Mucosa of descending colon (tissue), 3 donors: ENCODE measurements at regions not wholly inside any gene's neighbourhood (a gene's known extent, or its start where the extent isn't known, plus 50 kb on each side); places are given as distances from the start of the nearest gene placed in this dataset.

Source experiments
- ATAC-seq: fragments of 200-7000 bp; cut with Tn5 transposase; one replicate; pipeline ENCODE4 v1.9.1; 2020; ENCODE audit warnings: mild to moderate bottlenecking, moderate library complexity
- DNase-seq, 3 donors: peaks; one replicate each; pipeline ENCODE4 v3.0.0-alpha.2; 2020
- H3K36me3 ChIP-seq: fragments of 200-600 bp; one replicate; pipeline ENCODE4 v1.8.0; 2021; ENCODE audit warnings: low read depth, mild to moderate bottlenecking
- H3K4me1 ChIP-seq: fragments of 200-600 bp; one replicate; pipeline ENCODE4 v1.8.0; 2021; ENCODE audit warnings: low read depth, mild to moderate bottlenecking
- H3K4me3 ChIP-seq: fragments of 200-600 bp; one replicate; pipeline ENCODE4 v1.8.0; 2021; ENCODE audit warnings: mild to moderate bottlenecking
- H3K9me3 ChIP-seq: fragments of 200-600 bp; one replicate; pipeline ENCODE4 v1.8.0; 2021; ENCODE audit warnings: mild to moderate bottlenecking
- intact Hi-C, 2 donors: fragments of 100-400 bp; cut with DNase I in 1 of 2; cut with micrococcal nuclease in 1 of 2; formaldehyde crosslinking; loops; one replicate each; pipeline versions ENCODE4 v1.11.0 to v1.11.1; 2022; cut with DNase I, micrococcal nuclease
- TF ChIP-seq, protein P1 (sequence below): fragments of 200-600 bp; IDR thresholded peaks from one replicate; pipeline ENCODE4 v1.8.0; 2022; ENCODE audit warnings: antibody characterized with exemption, mild to moderate bottlenecking
- donor health status: DM: no; HTN: no; CAD: no; lungs with moderate emphysema.
- donor health status: DM: no; HTN: no; CAD: no.
- donor health status: DM: no; HTN: yes; CAD: no.

DNA sequence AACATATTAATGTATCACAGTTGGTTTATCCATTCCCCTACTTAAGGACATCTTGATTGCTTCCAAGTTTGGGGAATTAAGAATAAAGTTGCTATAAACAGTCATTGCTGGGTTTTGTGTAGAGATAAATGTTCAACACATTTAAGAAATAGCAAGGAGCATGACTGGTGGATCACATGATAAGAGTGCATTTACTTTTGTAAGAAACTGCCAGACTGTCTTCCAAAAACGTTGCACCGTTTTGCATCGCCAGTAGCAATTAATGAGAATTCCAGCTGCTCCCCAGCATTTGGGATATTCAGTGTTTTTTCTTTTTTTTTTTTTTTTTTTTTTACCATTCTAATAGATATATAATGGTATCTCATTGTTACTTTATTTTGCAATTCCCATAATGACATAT, 695.7 kb upstream of the GJE1 start:
- Histone ChIP-seq H3K9me3 (peaks cover 3% of the 10 kb centered on the region), H3K4me3 (no peak overlapping the region), H3K4me1 (no peaks in the 10 kb centered on the region), H3K36me3 (no peaks in the 10 kb centered on the region)
- DNase-seq (no peak), ATAC-seq (no peak)
- TF ChIP-seq, protein P1, sequence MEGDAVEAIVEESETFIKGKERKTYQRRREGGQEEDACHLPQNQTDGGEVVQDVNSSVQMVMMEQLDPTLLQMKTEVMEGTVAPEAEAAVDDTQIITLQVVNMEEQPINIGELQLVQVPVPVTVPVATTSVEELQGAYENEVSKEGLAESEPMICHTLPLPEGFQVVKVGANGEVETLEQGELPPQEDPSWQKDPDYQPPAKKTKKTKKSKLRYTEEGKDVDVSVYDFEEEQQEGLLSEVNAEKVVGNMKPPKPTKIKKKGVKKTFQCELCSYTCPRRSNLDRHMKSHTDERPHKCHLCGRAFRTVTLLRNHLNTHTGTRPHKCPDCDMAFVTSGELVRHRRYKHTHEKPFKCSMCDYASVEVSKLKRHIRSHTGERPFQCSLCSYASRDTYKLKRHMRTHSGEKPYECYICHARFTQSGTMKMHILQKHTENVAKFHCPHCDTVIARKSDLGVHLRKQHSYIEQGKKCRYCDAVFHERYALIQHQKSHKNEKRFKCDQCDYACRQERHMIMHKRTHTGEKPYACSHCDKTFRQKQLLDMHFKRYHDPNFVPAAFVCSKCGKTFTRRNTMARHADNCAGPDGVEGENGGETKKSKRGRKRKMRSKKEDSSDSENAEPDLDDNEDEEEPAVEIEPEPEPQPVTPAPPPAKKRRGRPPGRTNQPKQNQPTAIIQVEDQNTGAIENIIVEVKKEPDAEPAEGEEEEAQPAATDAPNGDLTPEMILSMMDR = no peak
- intact Hi-C loops = no loop called here

DNA sequence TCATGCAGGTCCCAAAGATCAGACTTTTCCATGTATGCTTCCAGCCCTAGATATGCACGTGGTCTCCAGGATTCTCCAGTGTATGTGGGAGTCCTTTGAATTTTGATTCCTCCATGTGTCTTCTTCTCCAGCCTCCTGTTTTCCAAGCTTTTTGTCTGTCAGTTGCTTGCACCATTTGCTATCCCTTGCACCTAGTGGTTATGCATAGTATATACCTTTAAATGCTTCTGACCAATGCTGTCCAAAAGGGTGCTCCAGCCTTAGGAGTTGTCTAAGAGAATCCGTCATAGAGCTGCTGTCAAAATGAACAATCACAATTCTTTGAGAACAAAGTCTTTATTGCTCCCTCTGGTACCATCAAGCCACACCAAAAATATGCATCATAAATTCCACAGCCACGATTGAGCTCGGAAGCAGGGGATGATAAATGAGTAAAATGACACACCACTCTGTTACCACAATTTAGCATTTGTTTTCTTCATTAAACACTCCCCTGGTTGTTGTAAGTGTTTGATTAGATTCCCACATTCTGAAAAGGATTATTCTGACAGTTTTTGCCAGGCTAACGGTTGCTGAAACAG, 706.2 kb upstream of the GJE1 start:
- no peak for ATAC-seq
- Histone ChIP-seq H3K9me3 (peaks cover 4% of the 10 kb centered on the region), H3K4me3 (no peak overlapping the region), H3K36me3 (no peaks in the 10 kb centered on the region), H3K4me1 (no peaks in the 10 kb centered on the region)
- TF ChIP-seq, protein P1 = no peak
- DNase-seq = no peak
- intact Hi-C loops = no loop called here

DNA sequence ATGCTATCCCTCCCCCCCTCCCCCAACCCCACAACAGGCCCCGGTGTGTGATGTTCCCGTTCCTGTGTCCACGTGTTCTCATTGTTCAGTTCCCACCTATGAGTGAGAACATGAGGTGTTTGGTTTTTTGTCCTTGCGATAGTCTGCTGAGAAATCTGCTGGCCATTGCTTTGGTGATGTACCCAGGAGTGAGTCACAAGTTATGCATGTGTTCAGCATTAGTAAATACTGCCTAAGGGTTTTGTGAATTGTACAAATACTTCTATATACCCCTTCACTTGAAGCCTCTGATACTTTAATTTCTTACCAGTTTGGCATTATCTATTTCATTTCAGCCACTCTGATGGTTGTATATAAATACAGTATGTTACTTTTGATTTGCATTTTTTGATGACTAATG, 711.3 kb upstream of the GJE1 start:
- TF ChIP-seq, protein P1 = no peak
- intact Hi-C loops = no loop called here
- no peak for ATAC-seq

DNA sequence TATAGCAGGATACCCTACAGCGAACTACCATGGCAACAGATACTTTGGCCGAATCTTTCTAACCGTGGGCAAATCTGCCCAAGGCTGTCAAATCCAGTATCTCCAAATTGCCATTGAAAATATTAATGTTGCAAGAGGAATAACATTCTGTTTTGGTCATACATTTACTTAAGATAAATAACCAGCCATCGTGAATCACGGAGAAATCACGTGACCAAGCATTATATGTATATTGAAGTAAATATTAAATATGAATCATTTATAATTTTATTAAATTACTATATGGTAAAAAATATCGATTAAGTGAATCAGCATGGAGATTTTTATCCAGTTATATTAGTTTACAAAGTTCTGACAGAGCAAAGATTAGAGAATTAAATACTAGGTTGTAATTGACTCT, 714.6 kb upstream of the GJE1 start:
- Histone ChIP-seq H3K4me1 (no peaks in the 10 kb centered on the region), H3K9me3 (no peaks in the 10 kb centered on the region), H3K36me3 (no peaks in the 10 kb centered on the region), H3K4me3 (no peak overlapping the region)
- TF ChIP-seq, protein P1 = no peak
- intact Hi-C loops = no loop called here
- ATAC-seq = no peak
- no peak for DNase-seq

More for the DNA sequence above, 711.3 kb upstream of the GJE1 start:
- no peaks in the 10 kb centered on the region for H3K36me3 ChIP-seq
- no peaks in the 10 kb centered on the region for H3K9me3 ChIP-seq
- DNase-seq = no peak
- H3K4me1 ChIP-seq = no peaks in the 10 kb centered on the region
- no peak overlapping the region for H3K4me3 ChIP-seq

DNA sequence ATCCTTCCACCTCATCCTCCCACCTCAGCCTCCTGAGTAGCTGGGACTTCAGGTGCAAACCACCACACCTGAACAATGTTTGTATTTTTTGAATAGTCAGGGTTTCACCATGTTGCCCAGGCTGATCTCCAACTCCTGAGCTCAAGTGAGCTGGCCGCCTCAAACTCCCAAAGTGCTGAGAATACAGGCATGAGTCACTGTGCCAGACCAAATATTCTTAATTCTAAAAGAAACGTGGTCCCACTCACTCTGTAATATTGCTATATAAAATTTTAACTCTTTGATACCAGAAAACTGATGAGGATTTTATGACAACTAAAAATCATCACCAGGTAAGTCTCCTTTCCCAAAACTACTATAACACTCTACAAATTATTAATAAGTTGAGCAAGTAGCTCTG, 716.8 kb upstream of the GJE1 start:
- ATAC-seq = no peak
- no peak for DNase-seq
- Histone ChIP-seq H3K9me3 (no peaks in the 10 kb centered on the region), H3K36me3 (no peaks in the 10 kb centered on the region), H3K4me3 (no peak overlapping the region), H3K4me1 (no peaks in the 10 kb centered on the region)
- intact Hi-C loops = no loop called here
- TF ChIP-seq, protein P1 = no peak

DNA sequence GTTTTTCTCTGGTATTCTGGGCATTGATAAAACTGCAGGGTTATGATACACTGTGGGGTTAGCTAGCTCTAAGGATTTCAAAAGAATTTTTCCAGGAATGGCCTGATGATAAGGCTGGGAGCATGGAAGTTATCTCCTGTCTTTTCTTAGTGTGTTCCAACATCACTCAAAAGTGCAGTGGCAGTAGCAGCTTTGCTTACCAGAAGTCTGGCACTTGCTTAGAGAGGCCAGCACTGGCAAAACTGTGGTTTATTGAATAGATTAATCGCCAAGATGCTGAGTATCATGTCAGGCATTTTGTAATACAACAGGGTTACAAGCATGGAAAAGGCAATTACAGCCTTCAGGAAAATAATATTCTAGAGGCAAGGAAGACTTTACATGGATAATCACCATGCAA, 719.5 kb upstream of the GJE1 start:
- DNase-seq = no peak
- H3K36me3 ChIP-seq = no peaks in the 10 kb centered on the region
- TF ChIP-seq, protein P1 = no peak
- no peak overlapping the region for H3K4me3 ChIP-seq
- H3K9me3 ChIP-seq = peaks cover 23% of the 10 kb centered on the region
- H3K4me1 ChIP-seq = no peaks in the 10 kb centered on the region
- ATAC-seq = no peak
- intact Hi-C loops = no loop called here
